Tibial nerve (tissue), 4 donors: ENCODE measurements at regions not wholly inside any gene's neighbourhood (a gene's known extent, or its start where the extent isn't known, plus 50 kb on each side); places are given as distances from the start of the nearest gene placed in this dataset.

Experiments used
- DNase-seq, 2 donors: peaks; one replicate each; pipeline ENCODE4 v3.0.0-alpha.2; 2019; ENCODE audit warnings: low spot score in 2 of 2
- H3K27ac ChIP-seq, 4 donors: fragments of 200-600 bp; sonication (generic) in 3 of 4; one replicate each; pipeline ENCODE4 v1.5.1; 2017 to 2019; ENCODE audit warnings: mild to moderate bottlenecking in 1 of 4
- H3K27me3 ChIP-seq, 2 donors: fragments of 200-600 bp; sonication (generic) in 1 of 2; one replicate each; pipeline versions ENCODE4 v1.5.1 to v1.6.0; 2017 to 2019
- H3K36me3 ChIP-seq, 3 donors: fragments of 200-600 bp; sonication (generic); one replicate each; pipeline ENCODE4 v1.5.1; 2018 to 2019
- H3K4me1 ChIP-seq, 4 donors: fragments of 200-600 bp; sonication (generic) in 3 of 4; one replicate each; pipeline ENCODE4 v1.5.1; 2017 to 2019
- H3K4me3 ChIP-seq, 4 donors: fragments of 200-600 bp; sonication (generic) in 3 of 4; one replicate each; pipeline ENCODE4 v1.5.1; 2017 to 2019; ENCODE audit warnings: mild to moderate bottlenecking in 1 of 4, moderate library complexity in 1 of 4
- H3K9me3 ChIP-seq, 4 donors: fragments of 200-600 bp; sonication (generic) in 3 of 4; one replicate each; pipeline ENCODE4 v1.5.1; 2017 to 2019
- EP300 ChIP-seq, 2 donors: sonication (generic); formaldehyde crosslinking; IDR thresholded peaks; one replicate each; pipeline ENCODE4 v1.6.1; 2017; ENCODE audit warnings: antibody characterized with exemption in 2 of 2, mild to moderate bottlenecking in 1 of 2
- POLR2A ChIP-seq, 2 donors: fragments of 450-650 bp; IDR thresholded peaks; one replicate each; pipeline ENCODE4 v1.6.1; 2017; ENCODE audit warnings: antibody characterized with exemption in 2 of 2, mild to moderate bottlenecking in 2 of 2, moderate library complexity in 2 of 2
- WGBS, 2 donors: methylation state at CpG; one replicate each; pipeline ENCODE4 v1.1.5; 2018; 5-methylcytosine and 5-hydroxymethylcytosine counted together
- TF ChIP-seq, protein P1 (sequence below), 5 experiments: fragments of 200-600 bp in 3 of 5; fragments of 450-650 bp in 2 of 5; sonication (generic) in 3 of 5; IDR thresholded peaks; one replicate each; pipeline ENCODE4 v1.5.1; 2016 to 2019; ENCODE audit warnings: antibody characterized with exemption in 5 of 5, mild to moderate bottlenecking in 3 of 5, moderate library complexity in 2 of 5

DNA sequence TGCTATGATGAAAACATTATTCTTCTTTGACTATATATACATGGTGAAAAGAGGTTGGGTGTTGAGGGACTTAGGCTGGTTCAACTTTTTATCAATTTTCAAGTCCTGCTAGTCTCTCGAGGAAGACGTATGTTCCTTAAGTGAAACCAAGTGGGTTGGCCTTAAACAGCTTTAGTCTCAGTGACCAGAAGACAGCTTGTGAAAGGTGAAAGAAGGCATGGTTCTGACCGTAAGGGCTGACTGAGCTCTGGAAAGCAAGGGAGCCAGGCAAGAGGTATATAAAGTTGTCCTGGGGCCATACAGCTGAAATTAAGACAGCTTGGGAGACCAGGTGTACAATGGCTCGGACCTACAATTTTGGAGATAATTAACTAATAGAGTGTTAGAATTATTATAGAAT lies 128.9 kb upstream of the TP63 start:
- Histone ChIP-seq H3K9me3 (no peaks in the 10 kb centered on the region), H3K27me3 (no peaks in the 10 kb centered on the region), H3K4me1 (no peaks in the 10 kb centered on the region), H3K4me3 (no peak overlapping the region), H3K36me3 (no peaks in the 10 kb centered on the region), H3K27ac (no peak overlapping the region)
- TF ChIP-seq POLR2A (IDR thresholded peaks at IDR 0.05), result no peak
- TF ChIP-seq EP300 (IDR thresholded peaks at IDR 0.05), result no peak
- TF ChIP-seq, protein P1, sequence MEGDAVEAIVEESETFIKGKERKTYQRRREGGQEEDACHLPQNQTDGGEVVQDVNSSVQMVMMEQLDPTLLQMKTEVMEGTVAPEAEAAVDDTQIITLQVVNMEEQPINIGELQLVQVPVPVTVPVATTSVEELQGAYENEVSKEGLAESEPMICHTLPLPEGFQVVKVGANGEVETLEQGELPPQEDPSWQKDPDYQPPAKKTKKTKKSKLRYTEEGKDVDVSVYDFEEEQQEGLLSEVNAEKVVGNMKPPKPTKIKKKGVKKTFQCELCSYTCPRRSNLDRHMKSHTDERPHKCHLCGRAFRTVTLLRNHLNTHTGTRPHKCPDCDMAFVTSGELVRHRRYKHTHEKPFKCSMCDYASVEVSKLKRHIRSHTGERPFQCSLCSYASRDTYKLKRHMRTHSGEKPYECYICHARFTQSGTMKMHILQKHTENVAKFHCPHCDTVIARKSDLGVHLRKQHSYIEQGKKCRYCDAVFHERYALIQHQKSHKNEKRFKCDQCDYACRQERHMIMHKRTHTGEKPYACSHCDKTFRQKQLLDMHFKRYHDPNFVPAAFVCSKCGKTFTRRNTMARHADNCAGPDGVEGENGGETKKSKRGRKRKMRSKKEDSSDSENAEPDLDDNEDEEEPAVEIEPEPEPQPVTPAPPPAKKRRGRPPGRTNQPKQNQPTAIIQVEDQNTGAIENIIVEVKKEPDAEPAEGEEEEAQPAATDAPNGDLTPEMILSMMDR (IDR thresholded peaks at IDR 0.05), result no peak
- 92 to 93% methylated on average over 4 of the region's 4 CpGs for WGBS, 2 donors
- DNase-seq, result no peak

DNA sequence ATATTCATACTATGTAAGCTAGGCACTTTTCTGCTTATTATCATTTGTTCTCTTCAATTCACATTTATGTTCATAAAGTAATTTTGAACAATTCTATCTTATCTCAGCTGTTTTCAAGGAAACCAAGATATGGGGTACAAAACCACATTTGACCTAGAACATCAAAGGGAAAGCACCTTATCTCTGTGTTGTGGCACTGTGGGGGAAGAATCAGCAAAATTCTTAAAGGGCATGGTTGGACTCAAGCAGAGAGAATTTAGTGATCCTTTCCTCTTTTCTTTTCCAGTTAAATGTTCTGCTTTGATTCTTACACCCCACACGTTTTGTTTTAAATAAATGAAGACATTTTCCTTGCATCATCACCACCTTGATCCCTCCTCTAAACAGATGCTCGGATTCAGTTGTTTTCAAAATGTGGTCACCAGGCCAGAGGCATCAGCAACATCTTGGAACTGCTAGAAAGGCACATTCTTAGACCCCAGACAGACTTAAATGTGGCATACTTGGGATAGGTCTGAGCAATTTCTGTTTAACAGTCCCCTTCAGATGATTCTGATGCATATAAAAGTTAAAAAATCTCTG lies 128.4 kb upstream of the TP63 start:
- WGBS, 2 donors, result 70 to 87% methylated on average over 2 of the region's 2 CpGs
- Histone ChIP-seq H3K9me3 (no peaks in the 10 kb centered on the region), H3K36me3 (no peaks in the 10 kb centered on the region), H3K4me3 (no peak overlapping the region), H3K4me1 (no peaks in the 10 kb centered on the region), H3K27ac (no peak overlapping the region), H3K27me3 (no peaks in the 10 kb centered on the region)
- TF ChIP-seq POLR2A (IDR thresholded peaks at IDR 0.05) (no peak), EP300 (IDR thresholded peaks at IDR 0.05) (no peak)
- TF ChIP-seq, protein P1 (IDR thresholded peaks at IDR 0.05), result no peak
- DNase-seq, result no peak

DNA sequence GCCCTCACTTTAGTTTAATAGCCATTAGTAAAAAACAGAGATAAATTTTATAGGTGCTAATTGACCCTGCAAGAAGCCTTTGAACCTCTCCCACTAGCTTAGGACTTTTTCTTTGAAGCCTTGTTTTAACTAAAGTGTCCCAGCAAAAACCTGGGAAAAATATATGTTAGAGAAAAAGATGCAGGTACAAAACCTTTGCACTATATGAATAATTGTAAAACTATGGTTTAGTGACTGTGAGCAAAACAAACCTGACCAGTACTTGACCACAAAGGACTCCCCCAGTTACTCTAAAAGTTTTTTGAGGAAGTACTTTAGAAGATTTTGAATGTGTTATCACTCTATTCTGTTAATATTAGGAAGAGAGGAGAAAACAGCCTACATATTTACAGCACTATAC lies 123.3 kb upstream of the TP63 start:
- no peaks in the 10 kb centered on the region for H3K36me3 ChIP-seq
- no peak overlapping the region for H3K4me3 ChIP-seq
- H3K27ac ChIP-seq, result no peak overlapping the region
- H3K27me3 ChIP-seq, result no peaks in the 10 kb centered on the region
- H3K4me1 ChIP-seq, result peaks cover 0 to 9% (median 0%) of the 10 kb centered on the region in 4 donors
- no peaks in the 10 kb centered on the region for H3K9me3 ChIP-seq
- TF ChIP-seq EP300 (IDR thresholded peaks at IDR 0.05), result no peak
- no peak for DNase-seq

GRCh38 chr3:189508784-189509501 lies 122.2 kb upstream of the TP63 start:
- H3K27me3 ChIP-seq, result no peaks in the 10 kb centered on the region
- H3K4me3 ChIP-seq, result no peak overlapping the region
- no peaks in the 10 kb centered on the region for H3K36me3 ChIP-seq
- 32 to 36% methylated on average over 3 of the region's 3 CpGs for WGBS, 2 donors
- DNase-seq, result no peak
- no peaks in the 10 kb centered on the region for H3K9me3 ChIP-seq
- TF ChIP-seq POLR2A (IDR thresholded peaks at IDR 0.05) (no peak), EP300 (IDR thresholded peaks at IDR 0.05) (peak in 1 of 2 donors; percentile 16)
- no peak overlapping the region for H3K27ac ChIP-seq
- H3K4me1 ChIP-seq, result peaks cover 0 to 9% (median 0%) of the 10 kb centered on the region in 4 donors

- Histone ChIP-seq H3K9me3 (peaks cover 0 to 3% (median 0%) of the 10 kb centered on the region in 4 donors), H3K4me1 (peaks cover 0 to 9% (median 0%) of the 10 kb centered on the region in 4 donors), H3K27ac (peak overlapping the region in 1 of 4 donors; percentile 21), H3K27me3 (no peaks in the 10 kb centered on the region), H3K36me3 (no peaks in the 10 kb centered on the region), H3K4me3 (no peak overlapping the region)
- DNase-seq, result no peak
- WGBS, 2 donors, result 83 to 87% methylated on average over 1 of the region's 1 CpG
- no peak for TF ChIP-seq POLR2A (IDR thresholded peaks at IDR 0.05)
Observed at GRCh38 chr3:189512039-189512438, 119.2 kb upstream of the TP63 start.

- peaks cover 0 to 9% (median 0%) of the 10 kb centered on the region in 4 donors for H3K4me1 ChIP-seq
- DNase-seq, result no peak
- H3K4me3 ChIP-seq, result no peak overlapping the region
- H3K27ac ChIP-seq, result peak overlapping the region in 2 of 4 donors; percentile 21 to 48
- peaks cover 0 to 11% (median 0%) of the 10 kb centered on the region in 4 donors for H3K9me3 ChIP-seq
- TF ChIP-seq, protein P1 (IDR thresholded peaks at IDR 0.05), result no peak
- TF ChIP-seq POLR2A (IDR thresholded peaks at IDR 0.05), result no peak
- TF ChIP-seq EP300 (IDR thresholded peaks at IDR 0.05), result no peak
- no peaks in the 10 kb centered on the region for H3K27me3 ChIP-seq
- no peaks in the 10 kb centered on the region for H3K36me3 ChIP-seq
Observed at GRCh38 chr3:189512821-189513220, 118.4 kb upstream of the TP63 start.
